SW 1271 (cell line): ENCODE measurements at regions not wholly inside any gene's neighbourhood (a gene's known extent, or its start where the extent isn't known, plus 50 kb on each side); places are given as distances from the start of the nearest gene placed in this dataset.

ENCODE experiments used
- DNase-seq, 2 experiments: peaks; one replicate each; lab custom pipeline; 2025; lab: John Stamatoyannopoulos, UW

DNA sequence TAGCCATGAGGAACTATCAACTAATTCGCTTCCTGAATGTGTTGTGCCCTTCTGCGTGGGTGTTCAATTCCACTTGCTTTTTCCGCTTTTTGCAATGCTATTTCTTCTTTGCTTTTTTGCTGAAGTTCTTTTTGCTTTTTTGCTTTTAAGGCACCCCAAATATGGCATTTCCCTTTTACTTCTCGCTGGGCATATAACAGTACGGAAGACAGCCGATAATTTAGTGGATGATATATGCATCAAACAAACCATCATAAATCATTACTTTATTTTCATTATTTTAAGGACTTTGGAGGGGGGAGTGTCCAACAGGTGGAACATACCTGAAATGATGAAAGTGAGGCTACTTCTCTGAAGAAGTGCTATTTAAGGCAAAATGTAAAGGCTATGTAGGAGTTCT is 277.0 kb upstream of the MTPN start:
- DNase-seq, result no peak

DNA sequence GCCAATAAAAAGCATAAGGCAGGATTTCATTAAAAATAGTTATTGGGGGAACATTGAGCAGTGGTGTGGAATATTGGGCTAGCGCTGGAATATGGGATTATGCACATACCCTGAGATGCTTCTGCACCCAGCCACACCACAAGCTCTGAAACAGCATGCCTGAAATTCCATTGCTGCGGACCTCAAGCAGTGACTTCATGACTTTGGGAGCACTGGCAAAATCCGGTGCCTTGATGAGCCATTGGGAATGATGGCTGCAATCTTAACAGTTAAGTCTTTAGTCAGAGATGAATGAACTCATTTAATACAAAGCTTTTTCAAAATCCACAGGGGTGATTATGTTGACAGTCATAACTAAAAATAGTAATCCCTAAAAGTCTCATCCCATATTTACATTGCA is 274.7 kb upstream of the MTPN start:
- no peak for DNase-seq

DNA sequence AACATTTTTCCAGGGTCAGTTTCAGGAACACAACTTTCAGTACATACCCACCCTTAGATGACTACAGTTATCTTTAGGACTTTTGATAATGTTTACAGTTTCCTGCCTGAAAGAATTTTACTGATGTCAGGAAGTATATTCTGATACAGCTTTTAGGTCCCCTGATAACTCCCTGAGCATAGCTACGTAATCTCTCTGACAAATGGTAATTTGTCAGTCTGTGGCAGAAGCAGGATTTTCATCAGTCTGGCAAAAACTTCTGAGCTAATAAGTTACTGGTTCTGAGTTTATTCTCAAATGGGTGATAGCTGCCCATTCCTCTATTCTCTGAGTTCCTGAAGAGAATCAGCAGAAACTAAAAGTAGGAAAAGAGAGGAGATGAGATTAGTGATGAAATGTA is 270.1 kb upstream of the MTPN start:
- no peak for DNase-seq

DNA sequence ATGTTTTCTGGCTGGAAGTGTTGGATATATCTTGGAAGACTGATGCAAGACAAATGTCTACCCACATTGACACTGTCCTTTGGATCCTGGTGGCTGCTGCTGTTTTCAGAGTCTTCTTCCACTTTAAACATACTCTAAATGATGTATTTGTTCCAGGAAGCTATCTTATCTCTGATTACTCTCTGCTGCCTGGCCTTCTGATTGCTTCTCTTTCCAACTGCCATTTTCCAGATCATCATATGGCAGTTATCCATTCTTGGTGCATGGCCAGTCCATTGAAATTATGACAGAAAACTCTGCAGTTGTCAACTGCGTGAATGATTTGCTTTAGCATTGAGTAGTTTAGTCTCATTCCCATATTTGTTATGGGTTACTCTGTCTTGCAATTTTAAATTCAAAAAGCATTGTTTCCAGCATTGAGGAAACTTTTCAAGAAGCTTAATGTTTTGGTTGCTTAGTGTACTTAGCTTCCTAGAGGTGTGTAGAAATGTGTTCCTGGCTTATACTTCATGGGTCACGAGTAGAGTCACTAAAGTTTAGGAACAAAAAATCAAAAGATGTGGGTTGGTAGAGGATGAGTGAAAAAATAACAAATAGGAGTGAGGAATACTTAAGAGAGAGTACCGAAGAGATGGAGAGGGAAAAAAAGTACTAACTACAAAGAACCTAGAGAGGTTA is 268.3 kb upstream of the MTPN start:
- DNase-seq, result no peak

DNA sequence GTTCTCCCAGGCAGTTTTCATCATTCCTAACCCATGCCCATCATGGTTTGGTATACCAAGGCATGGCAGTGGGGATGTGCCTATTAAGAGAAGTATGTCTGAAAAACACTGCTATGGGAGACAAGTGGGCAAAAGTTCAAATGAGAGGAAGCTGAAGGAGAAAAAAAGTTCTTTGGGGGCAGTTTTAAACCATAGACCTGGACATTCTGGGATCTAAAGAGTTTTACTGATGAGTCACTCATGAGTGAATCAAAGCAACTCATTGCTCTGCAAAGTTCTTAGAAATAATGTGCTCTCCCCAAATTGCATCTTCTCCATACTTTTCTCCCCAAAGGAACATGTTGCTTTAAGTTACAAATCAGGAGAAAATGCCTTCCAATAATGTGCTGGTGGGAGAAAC is 256.9 kb upstream of the MTPN start:
- no peak for DNase-seq

DNA sequence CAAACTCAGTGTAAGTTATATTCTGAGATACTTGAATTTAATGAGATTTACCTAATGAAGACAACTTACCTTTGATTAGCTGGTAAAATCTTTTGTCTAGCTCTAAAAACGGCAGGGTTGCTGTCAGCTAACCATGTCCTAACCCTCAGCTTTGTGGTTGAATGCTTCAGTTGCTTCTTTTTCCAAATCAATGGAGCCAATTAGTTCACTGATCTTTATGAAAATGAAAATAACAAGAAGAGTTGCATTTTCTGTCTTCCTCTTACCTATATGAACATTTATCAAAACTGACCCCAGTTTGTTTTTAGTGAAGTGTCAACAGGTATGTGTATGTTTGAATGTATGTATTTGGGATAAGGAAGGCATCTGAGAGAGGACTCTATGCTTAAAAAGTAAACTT is 253.1 kb upstream of the MTPN start:
- DNase-seq, result no peak

DNA sequence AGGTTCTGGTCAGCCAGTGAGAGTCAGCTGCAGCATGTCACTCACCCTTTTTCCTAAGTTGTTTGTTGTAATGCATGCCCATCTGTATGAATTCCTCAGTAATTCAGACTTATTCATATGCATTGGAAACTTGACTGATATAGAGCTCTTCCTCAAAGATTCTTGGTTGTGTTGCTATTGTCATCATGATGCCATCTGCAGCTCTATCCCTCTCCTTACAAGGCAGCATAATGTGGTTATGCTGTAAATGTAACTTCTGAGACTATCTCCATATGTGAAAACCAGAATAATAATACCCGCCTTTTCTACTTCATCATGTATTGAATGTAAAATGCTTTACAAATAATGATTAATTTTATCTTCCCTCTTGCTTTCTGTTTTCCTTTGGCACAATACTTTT is 252.6 kb upstream of the MTPN start:
- no peak for DNase-seq

DNA sequence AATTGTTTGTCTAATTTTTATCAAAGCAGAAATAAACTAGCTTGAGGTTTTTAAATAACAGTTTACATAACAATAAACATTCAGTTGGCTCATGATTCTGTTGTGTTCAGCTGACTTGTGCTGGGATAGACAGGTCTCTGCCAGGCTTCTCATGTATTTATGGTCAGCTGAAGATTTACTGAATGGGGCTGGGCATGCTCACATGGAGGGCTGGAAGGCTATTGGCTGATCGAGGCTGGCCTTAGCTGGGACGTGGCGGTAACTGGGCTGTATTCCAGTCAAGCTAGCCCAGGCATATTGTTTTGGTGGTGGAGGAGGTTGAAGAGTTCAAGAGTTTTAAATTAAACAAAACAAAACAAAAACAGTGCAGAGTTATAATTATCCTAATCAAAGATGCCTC is 251.0 kb upstream of the MTPN start:
- no peak for DNase-seq

DNA sequence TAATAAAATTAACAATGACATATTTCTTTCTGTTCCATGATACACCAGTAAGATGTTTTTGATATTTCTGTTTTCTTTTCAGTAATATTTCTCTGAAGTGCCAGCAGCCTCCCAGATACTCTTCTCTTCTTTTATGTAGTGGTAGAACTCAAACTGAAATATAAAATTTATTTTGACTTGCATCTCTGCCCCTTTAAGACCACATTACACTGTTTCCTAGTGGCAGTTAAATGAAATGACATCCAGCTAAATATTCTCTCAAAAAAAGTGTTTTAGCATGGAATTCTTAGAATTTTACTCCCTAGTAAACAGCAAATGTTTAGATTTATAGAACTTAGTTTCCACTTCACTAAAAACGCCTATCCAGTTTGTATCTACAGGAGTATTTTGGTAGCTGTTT is 237.2 kb upstream of the MTPN start:
- DNase-seq, result no peak

DNA sequence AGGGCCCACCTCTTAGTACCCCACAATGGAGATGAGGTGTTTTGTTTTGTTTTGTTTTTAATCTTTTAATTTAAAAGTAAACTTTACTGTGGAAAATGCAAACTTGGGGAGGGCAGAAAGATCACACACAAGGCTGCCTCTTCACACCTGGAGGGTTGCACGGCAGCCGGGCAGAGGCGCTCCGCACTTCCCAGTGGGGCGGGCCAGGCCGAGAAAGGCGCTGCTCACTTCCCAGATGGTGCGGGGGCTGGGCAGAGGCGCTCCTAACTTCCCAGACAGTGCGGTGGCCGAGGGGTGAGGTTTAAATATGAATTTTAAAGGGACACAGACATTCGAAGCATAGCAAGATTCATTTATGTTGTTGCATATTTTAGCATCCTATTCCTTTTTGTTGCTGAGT is 235.9 kb upstream of the MTPN start:
- no peak for DNase-seq

DNA sequence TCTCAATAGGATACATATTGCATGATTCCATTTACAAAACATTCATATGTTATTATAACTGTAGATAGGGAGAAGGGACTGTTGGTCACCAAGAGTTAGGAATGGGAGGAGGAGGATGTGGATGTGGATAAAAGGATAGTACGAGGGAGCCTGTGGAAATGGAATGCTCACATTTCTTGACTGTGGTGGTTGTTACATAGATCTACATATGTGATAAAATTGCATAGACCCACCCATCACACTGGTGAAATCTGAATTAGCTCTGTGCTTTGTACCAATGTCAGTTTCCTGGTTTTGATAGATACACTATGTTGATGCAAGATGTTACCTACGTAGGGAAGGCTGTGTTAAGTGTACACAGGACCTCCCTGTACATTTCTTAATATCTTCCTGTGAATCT is 233.5 kb upstream of the MTPN start:
- DNase-seq, result no peak

DNA sequence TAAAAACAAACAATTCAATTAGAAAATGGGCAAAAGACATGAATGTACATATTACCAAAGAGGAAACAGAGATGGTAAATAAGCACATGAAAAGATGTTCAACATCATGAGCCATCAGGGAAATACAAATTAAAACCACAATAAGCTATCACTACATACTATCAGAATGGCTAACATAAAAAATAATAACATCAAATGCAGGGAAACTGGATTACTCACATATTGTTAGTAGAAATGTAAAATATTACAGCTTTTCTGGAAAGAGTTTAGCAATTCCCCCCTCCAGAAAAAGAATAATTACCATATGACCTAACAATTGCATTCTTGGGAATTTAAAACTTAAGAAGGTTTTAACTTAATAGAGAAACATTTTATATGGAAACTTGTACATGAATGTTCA is 232.9 kb upstream of the MTPN start:
- no peak for DNase-seq

DNA sequence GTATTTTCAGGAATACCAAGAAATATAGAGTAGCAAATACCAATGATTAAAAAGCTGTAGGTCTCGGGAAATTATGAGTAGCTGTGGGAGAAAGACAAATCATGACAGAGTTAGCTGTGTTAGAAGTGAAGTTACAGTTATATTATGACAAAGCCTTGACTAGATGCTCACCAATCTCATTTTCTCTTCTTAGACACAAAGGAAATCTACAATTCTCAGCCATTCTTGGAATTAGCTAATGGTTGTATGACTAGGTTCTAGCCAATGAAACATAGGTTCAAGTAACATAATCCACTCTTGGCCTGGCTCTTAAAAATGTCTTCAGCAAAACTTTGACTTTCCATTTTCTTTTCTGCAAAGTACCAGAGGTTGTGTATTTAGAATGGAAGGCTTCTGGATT is 228.8 kb upstream of the MTPN start:
- DNase-seq, result no peak

DNA sequence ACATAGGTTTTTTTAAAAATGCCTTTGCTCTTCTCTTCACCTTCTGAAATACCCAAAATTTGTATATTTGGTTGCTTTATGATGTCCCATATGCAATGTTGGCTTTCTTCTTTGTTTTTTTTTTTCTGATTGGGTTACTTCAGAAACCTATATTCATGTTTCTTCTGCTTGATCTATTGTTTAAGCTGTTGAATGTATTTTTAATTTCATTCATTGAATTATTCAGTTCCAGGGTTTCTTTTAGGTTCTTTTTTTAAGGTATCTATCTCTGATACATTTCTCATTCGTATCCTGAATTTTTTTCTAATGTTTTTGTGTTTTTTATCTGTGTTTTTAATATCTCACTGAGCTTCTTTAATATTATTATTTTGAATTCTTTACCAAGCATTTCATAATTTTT is 221.0 kb upstream of the MTPN start:
- DNase-seq, result no peak

DNA sequence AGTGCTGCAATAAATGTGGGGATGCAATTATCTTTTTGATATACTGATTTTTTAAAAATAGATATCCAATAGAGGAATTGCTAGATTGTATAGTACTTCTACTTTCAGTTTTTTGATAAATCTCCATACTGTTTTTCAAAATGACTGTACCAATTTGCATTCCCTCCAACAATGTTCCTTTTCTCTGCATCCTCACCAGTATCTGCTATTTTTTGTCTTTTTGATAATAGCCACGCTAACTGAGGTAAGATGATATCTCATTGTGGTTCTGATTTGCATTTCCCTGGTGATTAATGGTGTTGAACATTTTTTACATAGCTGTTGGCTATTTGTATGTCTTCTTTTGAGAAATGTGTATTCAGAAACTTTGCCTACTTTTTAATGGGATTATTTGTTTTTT is 217.7 kb upstream of the MTPN start:
- DNase-seq, result no peak

DNA sequence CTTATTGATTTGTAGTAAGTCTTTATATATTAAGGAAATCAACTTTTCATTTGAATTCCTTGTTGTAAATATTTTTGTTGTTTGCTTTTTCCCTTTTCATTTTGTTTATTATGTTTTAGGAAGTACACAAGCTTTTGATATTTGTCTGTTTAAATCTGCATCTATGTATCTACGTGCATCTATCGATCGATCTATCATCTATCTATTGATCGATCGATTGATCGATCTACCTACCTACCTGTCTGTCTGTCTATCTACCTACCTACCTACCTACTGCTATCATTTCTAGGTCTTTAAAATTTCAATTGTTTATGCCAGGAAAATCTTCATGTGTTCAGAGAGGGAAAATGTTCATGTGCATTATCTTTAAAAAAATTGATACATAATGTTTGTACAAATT is 216.8 kb upstream of the MTPN start:
- no peak for DNase-seq

DNA sequence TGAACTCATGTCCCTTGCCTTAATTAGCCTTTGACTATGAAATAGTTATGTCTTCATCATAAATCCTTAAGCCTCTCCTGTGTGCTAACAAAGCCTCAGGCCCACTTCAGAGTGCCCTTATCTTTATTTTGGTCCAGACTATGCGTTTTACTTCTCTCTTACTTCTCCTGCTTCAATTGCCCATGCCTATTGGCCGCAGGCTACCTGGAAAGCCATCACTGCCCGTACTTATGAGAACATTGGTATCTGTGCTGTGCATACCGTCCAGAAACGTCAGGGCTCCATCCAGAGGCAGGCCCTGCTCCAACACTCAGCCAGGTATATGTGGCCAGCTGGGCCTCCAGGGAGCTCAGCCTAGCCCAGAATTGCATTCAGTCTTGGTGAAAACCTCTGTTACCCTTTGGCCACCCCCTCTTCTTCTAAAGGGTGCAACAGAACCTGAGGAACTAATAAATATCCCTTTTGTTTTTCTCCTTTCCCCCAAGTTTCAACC is 212.4 kb upstream of the MTPN start:
- no peak for DNase-seq

DNA sequence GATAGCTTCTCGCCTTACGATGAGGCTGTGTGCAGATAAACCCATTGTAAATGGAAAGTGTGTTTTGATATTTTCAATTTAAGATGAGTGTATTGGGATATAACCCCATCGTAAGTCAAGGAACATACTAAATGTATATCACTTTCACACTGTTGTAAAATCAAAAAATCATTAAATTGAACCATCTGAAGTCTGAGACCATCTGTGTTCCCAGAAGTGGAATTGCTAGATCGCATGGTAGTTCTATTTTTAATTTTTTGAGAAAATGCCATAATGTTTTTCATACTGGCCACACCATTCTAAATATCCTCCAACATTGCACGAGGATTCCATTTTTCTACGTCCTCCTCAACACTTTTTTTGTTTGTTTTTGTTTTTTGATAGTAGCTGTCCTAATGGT is 209.1 kb upstream of the MTPN start:
- no peak for DNase-seq

DNA sequence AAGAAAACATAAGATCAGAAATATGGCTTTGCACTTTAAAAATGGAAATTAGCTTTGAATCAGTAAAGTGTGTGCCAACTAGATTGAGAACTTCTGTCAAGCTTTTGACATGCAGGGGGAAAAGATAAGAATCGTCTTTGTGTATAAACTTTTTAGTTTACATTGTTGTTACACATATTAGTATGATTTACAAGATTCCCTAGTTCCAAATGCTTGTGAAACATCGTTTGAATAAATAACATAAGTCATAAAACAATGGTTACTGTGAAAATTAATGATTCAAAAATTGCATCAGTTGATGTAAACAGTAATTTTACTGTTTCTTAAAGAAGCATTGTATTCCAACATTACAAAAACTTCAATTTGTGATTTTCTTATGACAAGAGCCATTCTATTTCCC is 207.6 kb upstream of the MTPN start:
- no peak for DNase-seq

DNA sequence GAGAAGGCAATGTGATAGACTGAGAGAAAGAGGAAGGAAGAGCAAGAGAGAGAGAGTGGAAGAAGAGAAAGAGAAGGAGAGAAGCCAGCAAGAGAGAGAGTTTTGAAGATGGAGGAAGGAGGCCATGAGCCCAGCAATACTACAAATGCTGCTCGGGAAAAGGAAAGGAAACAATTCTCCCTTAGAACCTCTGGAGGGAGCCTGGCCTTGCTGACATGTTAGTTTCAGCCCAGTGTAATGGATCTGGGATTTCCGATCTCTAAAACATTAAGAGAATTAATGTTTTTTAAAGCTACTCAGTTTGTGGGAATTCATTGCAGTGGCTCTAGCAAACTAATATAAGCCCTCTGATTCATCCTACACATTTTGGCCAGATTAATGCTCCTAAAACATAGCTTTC is 206.8 kb upstream of the MTPN start:
- DNase-seq, result no peak

DNA sequence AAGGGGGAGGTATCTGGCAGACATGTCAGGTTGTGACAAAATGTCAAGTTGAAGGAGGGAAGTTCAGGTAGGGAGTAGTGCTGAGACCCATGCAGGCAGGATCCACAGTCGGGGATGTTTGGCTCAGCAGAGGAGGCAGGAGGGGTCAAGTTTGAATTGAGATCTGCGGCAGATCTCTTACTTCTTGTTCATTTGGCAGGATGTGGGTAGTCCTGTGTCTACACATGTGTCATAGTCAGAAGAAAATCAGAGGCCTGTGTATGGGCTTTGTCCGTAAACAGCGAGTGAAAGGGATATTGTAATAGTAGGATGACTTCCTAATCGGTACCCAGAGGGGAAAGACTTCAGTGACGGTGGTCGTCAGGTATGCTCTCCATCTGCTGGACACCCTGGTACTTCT is 203.8 kb upstream of the MTPN start:
- DNase-seq, result no peak

DNA sequence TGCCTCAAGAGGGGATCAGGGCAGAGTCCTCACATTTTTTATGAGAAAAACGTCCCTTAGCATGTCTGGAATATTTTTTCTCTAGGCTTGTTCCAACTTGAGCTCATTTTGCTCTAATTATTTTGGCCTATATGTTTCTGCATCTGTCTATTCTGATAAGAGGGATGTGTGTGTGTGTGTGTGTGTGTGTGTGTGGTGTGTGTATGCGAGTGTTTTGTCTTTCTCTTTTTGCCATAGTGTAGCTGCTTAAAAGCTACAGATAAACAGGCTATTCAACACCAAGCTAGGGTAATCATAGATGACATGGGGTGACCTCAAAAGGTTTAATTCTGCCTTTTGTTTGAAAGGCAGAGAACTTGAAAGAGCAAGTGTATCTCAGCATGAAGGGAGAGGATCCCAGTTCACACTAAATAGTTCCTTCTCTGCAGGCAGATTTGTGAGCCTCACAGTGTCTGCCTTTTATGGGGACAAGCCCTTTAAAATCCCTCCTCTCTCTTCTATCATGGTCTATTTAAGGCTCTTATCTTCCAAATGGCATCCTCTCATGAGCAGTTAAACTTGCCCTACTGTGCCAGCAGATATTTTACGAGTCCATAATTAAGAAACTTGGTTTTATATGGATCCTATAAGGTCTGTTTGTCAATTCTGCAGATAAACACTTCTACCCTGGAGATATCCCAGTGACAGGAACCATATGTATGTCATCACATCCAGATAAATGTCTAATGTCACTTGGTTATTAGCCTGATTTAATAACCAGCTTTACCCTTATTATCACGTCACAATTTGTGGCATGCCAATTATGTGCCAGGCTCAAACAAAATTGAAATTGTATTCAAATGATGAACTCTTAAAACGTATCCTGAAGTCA is 202.9 kb upstream of the MTPN start:
- no peak for DNase-seq

DNA sequence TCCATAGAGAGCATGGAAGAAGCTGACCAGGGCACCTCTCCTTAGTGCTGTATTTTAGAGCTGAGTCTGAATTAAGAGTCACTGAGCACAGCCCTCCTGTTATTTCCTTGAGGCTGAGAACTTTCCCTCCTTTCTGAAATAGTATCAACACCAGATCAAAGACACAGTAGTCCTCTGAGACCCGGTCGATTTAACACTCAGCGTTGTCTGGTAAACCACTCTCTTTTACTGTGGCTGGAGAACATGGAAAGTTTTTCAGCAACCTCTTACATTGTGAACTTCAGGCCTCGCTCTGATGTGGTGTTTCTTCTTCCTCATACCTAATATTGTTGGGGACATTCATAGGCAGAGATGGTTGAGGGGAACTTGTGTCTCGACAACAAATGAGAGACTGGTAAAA is 202.0 kb upstream of the MTPN start:
- no peak for DNase-seq
